GM12892 (cell line): ENCODE measurements at regions not wholly inside any gene's neighbourhood (a gene's known extent, or its start where the extent isn't known, plus 50 kb on each side); places are given as distances from the start of the nearest gene placed in this dataset.

Source experiments
- POLR2A ChIP-seq: IDR thresholded peaks from 2 replicates; pipeline ENCODE4 v1.6.1; 2011; ENCODE audit warnings: low read depth, low read length, control low read depth
- POLR2AphosphoS5 ChIP-seq: IDR thresholded peaks from 2 replicates; pipeline ENCODE4 v1.6.1; 2011; ENCODE audit warnings: low read depth, low read length, control low read depth

DNA sequence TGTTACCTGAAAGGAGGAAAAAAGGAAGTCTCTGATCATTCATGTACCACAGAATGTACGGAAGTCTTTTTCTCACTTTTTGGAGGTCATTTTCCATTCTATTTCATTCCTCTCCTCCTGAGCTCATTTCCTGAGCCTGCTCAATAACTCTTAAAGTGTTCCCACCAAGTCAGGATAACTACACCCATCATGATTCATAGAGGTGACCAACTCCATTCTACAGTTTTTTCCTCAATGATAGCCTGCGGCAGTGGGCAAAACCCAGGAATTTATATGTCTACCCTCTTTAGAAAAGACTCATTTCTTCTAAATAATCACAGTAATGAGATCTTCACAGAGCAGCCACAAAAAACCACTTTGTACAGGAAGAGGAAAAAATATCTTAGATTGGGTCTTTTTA, 372.5 kb downstream of the RBM43 start:
- TF ChIP-seq POLR2AphosphoS5 (no peak), POLR2A (no peak)
